ENCODE measurements at regions not wholly inside any gene's neighbourhood (a gene's known extent, or its start where the extent isn't known, plus 50 kb on each side); places are given as distances from the start of the nearest gene placed in this dataset.

DNA sequence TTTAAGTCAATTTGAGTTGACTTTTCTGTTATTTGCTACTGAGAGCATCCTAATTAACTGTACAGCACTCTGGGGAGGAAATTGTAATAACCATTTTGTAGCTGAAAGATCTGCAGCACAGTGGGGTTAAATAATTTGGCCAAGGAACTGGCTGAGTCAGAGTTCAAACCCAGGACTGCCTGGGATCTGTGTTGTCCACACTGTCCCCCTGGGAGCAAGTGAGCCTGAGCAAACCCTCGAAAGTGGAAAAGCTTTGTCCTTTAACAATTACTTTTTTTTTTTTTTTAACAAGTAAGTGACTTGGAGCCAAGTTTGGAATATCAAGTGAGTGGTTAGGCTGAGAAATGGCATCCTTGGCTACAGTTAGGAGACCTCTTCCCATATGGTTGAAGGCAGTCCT lies 247.2 kb upstream of the CCDC196 start:
- 38 to 63% methylated on average over 1 of the region's 1 CpG for WGBS, 2 donors
- Histone ChIP-seq H3K4me3 (no peak overlapping the region), H3K36me3 (replicated peaks in 1 of 2; ENCODE audit: insufficient read depth in 1 of 2, low read depth in 2 of 2) (no peaks in the 10 kb centered on the region), H3K9me3 (no peaks in the 10 kb centered on the region), H3K4me1 (no peaks in the 10 kb centered on the region), H3K27me3 (no peaks in the 10 kb centered on the region), H3K27ac (no peak overlapping the region)
- DNase-seq, result no peak
- intact Hi-C loops (cut with DNase I), result no loop called here
- no peak for TF ChIP-seq POLR2A (IDR thresholded peaks at IDR 0.05)
- TF ChIP-seq, protein P1, sequence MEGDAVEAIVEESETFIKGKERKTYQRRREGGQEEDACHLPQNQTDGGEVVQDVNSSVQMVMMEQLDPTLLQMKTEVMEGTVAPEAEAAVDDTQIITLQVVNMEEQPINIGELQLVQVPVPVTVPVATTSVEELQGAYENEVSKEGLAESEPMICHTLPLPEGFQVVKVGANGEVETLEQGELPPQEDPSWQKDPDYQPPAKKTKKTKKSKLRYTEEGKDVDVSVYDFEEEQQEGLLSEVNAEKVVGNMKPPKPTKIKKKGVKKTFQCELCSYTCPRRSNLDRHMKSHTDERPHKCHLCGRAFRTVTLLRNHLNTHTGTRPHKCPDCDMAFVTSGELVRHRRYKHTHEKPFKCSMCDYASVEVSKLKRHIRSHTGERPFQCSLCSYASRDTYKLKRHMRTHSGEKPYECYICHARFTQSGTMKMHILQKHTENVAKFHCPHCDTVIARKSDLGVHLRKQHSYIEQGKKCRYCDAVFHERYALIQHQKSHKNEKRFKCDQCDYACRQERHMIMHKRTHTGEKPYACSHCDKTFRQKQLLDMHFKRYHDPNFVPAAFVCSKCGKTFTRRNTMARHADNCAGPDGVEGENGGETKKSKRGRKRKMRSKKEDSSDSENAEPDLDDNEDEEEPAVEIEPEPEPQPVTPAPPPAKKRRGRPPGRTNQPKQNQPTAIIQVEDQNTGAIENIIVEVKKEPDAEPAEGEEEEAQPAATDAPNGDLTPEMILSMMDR (IDR thresholded peaks at IDR 0.05), result no peak
- ATAC-seq, result no peak

DNA sequence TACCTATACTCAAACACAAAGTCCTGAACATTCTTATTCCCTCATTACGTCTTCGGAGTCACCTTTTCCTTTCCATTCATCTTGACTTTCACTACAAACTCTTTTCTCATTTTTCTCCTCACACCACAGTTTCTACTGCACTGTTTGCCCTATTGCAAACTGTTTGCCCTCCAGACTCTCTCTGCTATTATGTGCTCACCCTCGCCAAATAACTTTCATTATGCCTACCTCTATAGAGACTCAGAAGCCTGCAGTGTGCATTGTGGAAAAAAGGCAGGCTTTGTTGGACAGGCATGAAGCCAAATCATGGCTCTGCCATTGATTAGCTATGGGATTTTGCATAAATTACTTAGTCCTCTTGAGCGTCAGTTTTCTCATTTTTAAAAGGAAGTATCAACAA lies 246.6 kb upstream of the CCDC196 start:
- Histone ChIP-seq H3K4me3 (no peak overlapping the region), H3K9me3 (no peaks in the 10 kb centered on the region), H3K27ac (no peak overlapping the region), H3K27me3 (no peaks in the 10 kb centered on the region), H3K4me1 (no peaks in the 10 kb centered on the region), H3K36me3 (replicated peaks in 1 of 2; ENCODE audit: insufficient read depth in 1 of 2, low read depth in 2 of 2) (no peaks in the 10 kb centered on the region)
- TF ChIP-seq, protein P1 (IDR thresholded peaks at IDR 0.05), result no peak
- TF ChIP-seq POLR2A (IDR thresholded peaks at IDR 0.05), result no peak
- WGBS, 2 donors, result 62 to 71% methylated on average over 4 of the region's 4 CpGs
- ATAC-seq (no peak), DNase-seq (no peak)
- intact Hi-C loops (cut with DNase I), result no loop called here

DNA sequence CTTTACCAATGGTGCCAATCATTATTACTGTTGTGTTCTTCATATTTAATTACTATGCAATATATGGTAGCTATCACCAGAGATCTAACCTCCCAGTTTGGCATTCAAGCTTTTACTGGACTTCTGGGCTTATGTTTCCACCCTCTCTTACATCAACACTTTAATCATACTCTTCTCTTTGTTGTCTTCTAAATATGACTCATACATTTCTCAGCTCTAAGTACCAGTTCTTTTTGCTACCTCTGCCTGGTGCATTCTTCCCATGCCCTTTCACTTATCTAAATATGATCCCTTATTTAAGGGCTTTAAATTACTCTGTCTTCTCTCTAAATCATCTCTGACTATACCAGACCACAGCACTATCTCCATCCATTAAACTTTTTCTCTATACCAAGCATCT lies 246.1 kb upstream of the CCDC196 start:
- no peaks in the 10 kb centered on the region for H3K4me1 ChIP-seq
- intact Hi-C loops (cut with DNase I), result no loop called here
- H3K27me3 ChIP-seq, result no peaks in the 10 kb centered on the region
- H3K27ac ChIP-seq, result no peak overlapping the region
- H3K4me3 ChIP-seq, result no peak overlapping the region
- H3K9me3 ChIP-seq, result no peaks in the 10 kb centered on the region
- ATAC-seq, result no peak
- H3K36me3 ChIP-seq (replicated peaks in 1 of 2; ENCODE audit: insufficient read depth in 1 of 2, low read depth in 2 of 2), result no peaks in the 10 kb centered on the region
- DNase-seq, result no peak
- TF ChIP-seq, protein P1 (IDR thresholded peaks at IDR 0.05), result no peak
- no peak for TF ChIP-seq POLR2A (IDR thresholded peaks at IDR 0.05)

DNA sequence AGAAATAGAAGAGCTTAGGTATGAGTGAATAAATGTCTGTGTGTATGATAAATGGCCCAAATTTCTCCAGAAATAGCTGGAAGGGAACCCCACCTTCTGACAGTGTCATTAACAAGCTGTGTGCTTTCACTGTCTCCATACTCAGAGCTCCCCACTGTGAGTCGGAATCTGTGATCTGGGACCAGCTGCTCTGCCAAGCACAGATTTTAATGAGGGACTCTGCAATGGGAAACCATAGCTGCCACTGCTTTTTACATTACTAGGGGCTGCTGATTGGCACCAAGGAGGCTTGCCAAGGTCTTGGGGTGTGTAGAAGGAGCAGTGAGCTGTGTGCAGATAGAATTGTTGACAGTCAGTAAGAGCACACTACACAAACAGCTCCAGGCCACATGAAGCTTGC lies 244.2 kb upstream of the CCDC196 start:
- no peak for ATAC-seq
- no peaks in the 10 kb centered on the region for H3K9me3 ChIP-seq
- DNase-seq, result no peak
- no peaks in the 10 kb centered on the region for H3K27me3 ChIP-seq
- no peak overlapping the region for H3K27ac ChIP-seq
- intact Hi-C loops (cut with DNase I), result no loop called here
- H3K4me3 ChIP-seq, result no peak overlapping the region
- H3K36me3 ChIP-seq (replicated peaks in 1 of 2; ENCODE audit: insufficient read depth in 1 of 2, low read depth in 2 of 2), result no peaks in the 10 kb centered on the region
- H3K4me1 ChIP-seq, result no peaks in the 10 kb centered on the region
- WGBS, 2 donors, result 91 to 94% methylated on average over 1 of the region's 1 CpG
- TF ChIP-seq, protein P1 (IDR thresholded peaks at IDR 0.05), result no peak
- TF ChIP-seq POLR2A (IDR thresholded peaks at IDR 0.05), result no peak

DNA sequence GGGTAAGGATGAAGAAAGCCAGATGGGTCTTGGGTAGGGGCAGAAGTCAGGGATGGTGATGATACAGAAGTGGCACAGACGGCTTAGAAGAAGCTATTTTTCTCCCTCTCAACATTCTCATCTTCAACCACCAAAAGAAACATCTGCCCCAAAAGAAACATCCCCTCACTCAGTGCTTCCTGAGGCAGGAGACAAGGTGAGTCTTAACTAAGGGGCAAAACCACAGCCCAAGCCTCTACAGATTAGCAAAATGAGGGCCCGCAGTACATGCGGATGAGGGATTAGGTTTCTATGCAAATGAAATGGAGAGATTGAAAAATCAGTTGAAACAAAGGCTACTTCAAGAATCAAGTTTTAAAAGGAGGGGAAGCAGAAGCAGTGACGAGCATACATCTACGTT lies 241.3 kb upstream of the CCDC196 start:
- intact Hi-C loops (cut with DNase I), result no loop called here
- H3K9me3 ChIP-seq, result no peaks in the 10 kb centered on the region
- 78 to 90% methylated on average over 5 of the region's 5 CpGs for WGBS, 2 donors
- ATAC-seq (no peak), DNase-seq (no peak)
- no peaks in the 10 kb centered on the region for H3K4me1 ChIP-seq
- TF ChIP-seq POLR2A (IDR thresholded peaks at IDR 0.05), result no peak
- TF ChIP-seq, protein P1 (IDR thresholded peaks at IDR 0.05), result no peak
- H3K4me3 ChIP-seq, result no peak overlapping the region
- H3K27me3 ChIP-seq, result no peaks in the 10 kb centered on the region
- H3K27ac ChIP-seq, result no peak overlapping the region
- H3K36me3 ChIP-seq (replicated peaks in 1 of 2; ENCODE audit: insufficient read depth in 1 of 2, low read depth in 2 of 2), result no peaks in the 10 kb centered on the region

Data from body of pancreas (tissue), 4 donors.